ENCODE measurements at regions not wholly inside any gene's neighbourhood (a gene's known extent, or its start where the extent isn't known, plus 50 kb on each side); places are given as distances from the start of the nearest gene placed in this dataset.

- TF ChIP-seq CTCF (IDR thresholded peaks at IDR 0.05) (no peak), POLR2A (IDR thresholded peaks at IDR 0.05) (no peak)
Observed at GRCh38 chr12:97672870-97673269, 210.3 kb downstream of the RMST start.

All from adrenal gland (tissue), 5 donors.